Activated CD4-positive, alpha-beta T cell treated with anti-CD3 and anti-CD28 coated beads, Interleukin-2, amount 50 U/mL, for 48 hours (primary cell): ENCODE measurements at regions not wholly inside any gene's neighbourhood (a gene's known extent, or its start where the extent isn't known, plus 50 kb on each side); places are given as distances from the start of the nearest gene placed in this dataset.

Experiments used
- DNase-seq, 2 experiments: peaks; one replicate each; pipeline ENCODE4 v3.0.0-alpha.2; 2020

DNA sequence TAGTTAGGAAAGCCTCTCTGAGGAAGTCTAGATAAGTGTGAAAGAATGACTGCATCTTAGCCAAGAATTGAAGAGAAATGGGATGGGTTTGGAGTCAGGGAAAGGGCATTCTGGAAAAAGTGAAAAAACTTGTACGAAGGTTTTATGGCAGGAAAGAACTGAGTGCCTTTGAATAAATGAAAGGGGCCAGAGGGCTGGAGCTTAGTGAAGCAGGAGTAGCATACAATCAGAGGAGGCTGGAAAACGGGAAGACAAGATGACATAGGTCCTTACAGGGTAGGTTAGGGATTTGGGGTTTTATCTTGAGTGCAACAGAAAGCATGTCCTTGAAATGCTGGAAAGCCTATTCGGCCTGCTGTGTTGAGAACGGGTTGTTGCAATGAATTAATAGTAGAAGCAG is 152.6 kb upstream of the RND3 start:
- DNase-seq: no peak

DNA sequence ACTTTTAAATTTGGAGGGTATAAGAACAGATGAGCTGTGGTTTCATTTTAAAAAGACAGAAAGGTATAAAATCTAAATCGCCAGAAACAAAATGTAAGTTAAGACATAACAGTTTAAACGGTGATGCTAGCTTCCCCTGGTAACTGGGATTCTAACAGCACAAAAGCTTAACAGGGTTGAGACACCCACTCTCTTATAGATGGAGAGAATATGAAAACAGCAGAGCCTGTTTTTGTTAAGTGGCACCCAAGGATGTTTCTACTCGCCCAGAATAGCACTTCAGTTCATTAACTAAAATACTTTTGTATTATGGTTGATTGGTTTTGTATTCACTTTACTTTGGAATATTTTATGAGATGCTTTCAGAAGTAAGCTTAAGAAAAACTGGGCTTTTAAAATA is 151.9 kb upstream of the RND3 start:
- no peak for DNase-seq

DNA sequence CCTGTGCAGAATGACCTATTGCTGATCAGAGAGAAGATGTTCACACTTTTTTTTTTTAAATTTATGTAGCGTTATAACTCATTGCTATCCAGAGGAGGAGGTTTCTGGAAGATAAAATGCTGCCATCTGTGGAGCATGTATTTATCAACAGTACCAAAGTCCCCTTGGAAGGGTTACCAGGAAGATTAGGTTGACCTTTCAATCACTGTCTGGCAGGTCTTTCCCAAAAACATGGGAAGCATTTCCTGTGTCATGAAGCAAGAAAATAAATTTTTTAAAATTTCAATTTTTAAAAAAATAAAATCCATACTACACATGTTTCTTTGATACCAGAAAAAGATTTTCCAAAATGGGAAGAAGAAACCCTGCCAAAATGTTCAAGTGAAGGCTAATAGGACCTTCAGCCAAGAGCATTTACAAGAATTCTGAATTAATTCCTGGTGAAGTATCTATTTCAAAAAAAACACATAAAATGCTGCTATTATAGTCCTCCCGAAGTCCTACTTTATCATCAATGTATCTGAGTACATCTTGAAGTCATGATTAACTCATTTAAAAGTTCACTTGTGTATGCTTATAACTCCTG is 143.9 kb upstream of the RND3 start:
- DNase-seq: no peak

DNA sequence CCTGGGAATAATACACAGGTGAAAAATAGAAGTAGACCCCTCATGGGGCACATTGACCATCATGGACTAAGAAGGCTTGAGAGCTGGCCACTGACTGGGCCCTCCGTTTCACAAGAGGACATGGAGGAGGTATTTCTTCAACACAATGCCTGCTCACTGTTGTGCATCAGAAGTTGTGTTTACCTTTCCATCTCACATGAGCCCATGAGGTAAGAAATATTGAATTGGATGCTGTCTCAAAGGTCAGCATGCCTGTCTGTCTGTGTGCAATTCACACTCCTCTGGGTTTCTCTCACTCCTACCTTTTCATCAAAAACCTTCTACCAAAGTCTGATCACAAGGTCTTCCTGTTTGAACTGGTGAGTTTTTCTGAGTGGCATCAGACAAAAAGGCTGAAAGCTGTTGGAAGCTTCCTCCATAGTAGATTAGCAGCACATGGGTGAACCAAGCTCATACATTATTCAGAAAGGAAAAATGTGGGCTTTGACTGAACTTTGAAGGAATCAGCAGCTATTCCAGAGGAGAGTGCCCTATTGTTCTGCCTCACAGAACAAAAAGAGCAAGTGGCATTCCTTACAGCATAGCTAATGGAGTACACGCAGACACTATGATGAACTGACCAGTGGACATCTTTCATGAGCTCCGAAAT is 143.2 kb upstream of the RND3 start:
- DNase-seq: no peak

DNA sequence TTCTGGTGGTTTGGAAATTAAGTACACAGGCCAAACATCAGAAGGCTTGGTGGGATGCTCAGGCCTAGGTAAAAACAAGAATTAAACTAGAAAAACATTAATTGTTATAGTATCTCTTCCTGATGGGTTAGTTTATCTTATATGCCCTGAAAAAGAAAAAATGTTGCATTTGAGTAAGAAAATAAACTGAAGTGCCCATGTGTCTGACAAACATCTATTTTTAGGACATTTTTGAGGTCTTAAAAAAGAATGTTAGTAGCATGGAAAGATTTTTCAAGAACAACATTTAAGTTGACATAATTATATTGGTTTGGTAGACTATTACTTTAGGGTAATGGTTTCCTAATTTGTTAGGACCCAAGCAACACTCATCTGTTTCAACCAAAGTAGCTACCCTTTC is 140.1 kb upstream of the RND3 start:
- no peak for DNase-seq

DNA sequence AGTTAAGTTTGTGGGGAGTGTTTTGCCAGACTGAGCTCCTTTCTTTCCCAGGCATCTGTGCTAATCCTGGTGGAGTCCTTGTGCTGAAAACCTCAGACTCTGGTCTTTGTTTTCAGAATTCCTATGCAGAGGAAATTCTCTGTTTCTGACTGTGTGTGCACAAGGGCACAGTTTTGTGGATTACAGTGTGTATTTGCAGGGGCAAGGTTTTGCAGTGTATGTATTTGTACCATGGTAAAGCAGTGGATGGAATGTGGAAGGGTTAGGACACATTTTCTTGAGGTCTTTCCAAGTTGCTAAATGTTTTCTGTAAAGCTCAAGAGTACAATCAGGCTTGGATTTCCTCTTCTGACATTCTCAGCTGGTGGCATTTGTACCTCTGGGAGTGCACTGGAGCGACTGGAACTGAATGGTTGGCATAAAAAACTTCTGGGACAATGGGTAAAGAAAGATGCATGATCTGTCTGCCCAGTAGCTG is 139.5 kb upstream of the RND3 start:
- no peak for DNase-seq

DNA sequence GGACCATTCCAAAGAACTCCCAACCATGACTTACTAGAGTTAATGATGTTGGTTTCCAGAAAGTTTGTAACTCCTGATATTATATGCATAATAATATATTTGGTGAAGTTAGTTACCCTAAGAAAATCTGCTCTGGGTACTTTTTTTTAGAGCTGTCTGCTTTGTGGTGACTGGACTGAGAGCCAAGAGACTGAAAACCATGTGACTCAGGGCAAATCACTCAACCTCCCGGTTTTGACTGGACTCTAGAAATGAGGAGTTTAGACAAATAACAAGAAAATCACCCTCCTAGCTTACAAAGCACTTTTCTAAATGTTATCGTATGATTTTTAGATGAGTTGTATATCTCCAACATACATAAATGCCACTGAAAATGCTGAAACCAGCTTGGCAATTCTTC is 138.3 kb upstream of the RND3 start:
- no peak for DNase-seq

DNA sequence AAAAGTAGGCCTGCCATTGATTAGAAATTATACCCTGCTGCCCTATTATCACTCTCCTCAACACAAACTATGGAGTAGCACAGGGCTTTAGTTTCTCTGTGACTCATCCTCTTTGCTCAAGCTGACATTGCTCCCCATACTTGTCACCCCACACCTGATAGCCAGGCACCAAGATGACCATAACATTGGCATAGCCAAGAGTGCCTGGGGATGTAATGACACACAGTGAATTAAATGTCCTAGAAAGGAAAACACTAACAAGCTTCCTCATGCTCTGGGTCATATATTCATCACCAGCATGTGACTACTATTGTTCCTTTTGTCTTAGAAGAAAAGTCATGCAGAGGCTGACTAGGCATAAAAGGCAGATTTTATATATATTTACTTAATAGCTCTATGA is 137.8 kb upstream of the RND3 start:
- DNase-seq: no peak

DNA sequence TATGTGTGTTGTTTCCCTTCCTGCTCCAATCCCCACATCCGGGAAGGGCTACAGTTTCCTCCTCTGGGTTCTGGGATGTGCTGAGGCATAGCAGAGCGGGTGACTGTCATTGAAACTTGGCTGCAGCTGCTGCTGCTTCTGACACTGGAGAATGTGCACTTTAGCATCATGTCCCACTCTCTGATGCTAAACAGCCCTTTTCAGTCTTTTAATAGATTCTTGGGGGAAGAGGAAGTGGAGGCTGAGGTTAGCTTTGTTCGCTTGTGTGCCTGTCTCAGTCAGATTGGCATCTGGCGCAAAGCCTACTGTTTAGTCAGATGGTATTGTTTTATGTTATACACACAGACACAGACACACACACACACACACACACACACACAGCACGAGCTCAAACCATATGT is 136.5 kb upstream of the RND3 start:
- DNase-seq: no peak

DNA sequence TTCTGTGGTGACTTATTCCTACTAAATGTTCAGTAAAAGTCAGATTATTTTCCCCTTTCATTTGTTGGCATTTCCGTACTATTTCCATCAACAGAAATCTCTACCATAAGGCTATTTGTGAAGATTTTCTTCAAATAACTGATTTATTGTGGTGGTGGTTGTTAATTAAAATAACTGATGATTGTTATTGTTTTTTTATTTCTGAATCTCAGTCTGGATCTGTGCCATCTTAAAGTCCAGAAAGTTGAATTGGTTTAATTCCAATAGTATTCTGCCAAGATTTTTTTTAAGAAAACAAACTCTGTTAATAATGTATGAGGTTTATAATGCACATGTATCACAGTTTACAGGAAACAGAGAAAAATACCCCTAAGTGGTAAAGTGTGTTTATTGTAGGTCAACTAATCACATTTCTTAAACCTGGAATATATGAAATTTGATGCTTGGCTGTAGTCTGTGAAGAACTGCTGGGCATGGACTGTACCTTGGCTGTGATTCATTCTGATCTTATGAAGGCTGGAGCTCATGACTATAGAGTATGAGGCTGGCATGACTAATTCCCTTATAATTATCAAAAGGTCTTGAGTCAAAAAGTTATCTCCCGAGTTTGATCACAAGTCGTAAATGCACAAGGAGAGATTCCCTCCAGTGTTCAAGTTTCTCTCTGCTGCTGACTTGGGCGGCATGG is 134.2 kb upstream of the RND3 start:
- no peak for DNase-seq

DNA sequence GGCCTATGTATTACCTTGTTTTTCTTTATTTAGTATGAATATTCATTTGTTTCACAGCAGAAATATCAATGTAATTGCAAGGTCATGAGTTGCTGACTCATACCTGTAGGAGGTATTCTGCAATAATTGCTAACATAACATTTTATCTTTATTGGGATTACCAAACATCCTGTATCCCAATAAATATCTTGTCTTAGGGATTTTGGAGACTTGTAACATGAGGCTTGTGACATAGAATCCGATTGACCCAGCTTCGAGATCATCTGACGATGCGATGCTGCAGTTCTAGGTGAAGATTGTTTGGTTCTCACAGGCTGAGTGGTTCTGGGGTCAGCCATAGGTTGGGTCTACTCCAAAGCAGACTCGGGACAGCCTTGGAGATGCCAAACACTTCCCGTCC is 133.4 kb upstream of the RND3 start:
- DNase-seq: no peak

DNA sequence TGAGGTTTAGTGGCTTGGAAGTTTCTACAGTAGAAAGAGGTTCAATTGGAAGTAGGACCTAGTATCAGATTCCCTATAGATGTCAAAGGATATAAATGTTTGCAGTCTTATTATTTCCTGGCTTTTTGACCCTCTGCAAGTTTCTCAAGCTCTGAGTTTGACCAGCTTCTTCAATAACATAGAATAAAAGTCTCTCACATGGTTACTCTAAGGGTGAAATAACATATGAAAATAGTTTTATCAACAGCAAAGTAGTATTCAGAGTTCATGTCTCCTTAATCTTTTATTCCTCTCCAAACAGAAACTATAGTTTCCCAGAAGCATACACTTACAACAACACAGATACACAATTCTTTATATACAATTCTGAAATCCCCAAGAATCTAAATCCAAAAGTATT is 132.9 kb upstream of the RND3 start:
- DNase-seq: no peak

DNA sequence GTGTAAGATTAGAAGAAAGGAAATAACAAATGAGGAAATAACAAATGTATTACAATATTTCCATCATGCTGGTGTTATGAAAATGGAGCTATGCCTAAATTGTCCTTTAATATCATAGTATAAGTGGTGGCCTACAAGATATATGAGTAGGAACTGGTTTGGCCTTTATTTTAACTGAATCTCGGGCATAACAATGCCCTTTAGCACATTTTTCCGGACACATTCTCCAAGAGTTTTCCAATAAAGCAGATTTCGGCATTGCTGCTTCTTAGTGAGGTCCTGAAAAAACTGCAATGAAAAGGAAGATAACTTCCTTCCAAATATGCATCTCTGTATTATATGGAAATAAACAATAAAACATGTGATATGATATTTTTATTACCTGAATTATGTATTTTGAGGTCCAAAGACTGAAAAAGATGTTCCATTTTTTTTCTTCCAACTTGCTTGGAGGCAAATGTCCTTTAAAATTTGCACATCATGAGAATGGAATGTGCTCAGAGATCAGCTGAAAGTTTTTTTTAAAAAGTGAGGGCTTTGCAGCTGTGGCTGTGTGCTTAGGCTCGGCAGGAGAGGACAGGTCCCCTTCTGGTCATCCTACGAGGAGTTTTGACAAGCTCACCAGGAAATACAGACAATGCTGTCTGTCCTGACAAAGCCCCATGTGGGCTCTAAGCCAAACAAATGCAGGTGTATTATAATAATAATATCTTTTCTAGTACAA is 132.3 kb upstream of the RND3 start:
- DNase-seq: no peak

DNA sequence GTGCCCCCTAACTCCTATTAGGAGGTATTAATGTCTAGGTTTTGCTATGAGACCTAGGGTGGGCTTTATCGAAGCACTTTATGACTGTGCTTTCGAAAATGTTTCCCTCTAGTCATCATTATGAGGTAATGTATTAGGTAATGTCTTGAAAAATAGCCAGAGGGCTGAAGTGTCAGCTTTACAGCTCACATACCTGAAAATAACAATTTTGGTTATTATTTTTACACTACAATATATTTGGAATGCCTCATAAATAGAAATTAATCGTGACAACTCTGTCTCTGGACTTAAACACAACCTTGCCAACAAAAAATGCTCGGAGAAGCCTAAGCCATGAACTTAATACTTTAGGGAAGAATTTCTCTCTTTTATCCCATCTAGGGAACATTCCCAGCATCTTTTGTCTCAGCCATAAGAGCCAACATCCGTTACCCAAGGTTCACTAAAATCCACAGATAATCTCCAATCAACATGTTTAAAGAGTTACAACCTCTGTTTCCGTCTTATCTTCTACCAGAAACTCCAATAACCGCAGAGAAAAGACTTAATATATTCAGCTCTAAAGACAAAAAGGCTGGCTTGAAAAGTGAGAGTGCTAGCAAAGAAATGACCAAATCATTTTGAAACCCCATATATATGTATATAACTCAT is 130.9 kb upstream of the RND3 start:
- DNase-seq: no peak

DNA sequence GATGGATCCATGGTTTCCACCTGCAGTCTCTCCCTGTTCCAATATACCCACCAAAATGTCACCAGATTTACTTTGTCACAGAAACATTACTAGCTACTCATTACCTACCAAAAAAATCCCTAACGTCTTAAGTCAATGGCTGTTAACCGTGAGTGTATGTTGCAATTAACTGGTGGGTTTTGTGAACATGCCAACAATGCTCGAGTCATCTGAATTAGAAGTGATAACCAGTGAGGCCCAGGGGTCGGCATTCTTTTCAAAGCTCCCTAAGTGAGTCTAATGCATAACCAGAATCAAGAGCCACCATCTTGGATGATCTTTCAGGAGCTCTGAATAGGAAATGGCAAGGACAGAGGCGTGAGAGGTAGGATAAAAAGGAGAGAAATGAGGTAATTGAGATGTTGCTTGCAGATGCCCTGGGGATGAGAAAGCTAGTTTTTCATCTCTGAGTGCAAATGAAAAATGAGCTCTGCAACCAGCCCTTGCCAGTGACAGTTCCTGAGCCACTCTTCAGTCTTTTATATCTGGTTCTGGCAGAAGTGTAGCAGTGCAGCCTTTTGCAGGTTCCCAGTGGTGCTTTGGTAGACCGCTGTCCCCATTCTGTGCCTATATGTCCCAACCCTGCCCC is 130.0 kb upstream of the RND3 start:
- DNase-seq: no peak

DNA sequence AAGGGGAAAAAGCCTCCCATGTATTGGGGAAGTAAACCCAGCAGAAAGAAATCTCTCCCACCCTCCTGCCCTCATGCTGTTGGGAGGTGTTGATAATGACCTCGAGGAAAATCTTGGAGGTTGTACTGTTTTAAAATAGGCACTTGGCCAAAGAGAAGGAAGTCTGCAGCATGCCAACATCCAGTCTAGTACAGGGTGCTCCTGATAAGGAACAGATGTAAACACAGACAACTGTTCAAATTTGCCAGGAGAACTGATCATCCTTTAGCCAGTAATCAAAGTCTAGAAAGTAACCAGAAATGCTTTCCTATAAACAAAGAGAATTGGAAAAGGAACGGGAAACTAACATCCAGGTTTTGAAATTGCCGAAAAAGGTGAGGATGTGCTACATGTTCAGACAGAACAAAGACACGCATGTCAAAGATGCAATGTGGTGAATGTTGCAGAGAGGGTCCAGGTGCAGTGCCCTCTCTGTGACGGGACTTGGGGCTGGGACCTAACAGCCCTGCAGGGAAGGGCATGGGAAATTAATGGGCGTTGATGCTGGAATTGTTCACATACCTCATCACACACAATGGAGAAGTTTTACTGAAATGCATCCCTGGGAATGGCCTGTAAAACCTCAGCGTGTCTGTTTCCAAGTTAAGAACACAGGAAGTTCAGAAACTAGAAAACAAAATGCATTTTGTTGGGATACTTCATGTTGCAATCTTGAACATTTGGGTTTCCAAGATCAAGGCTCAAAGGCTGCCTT is 125.7 kb upstream of the RND3 start:
- no peak for DNase-seq

DNA sequence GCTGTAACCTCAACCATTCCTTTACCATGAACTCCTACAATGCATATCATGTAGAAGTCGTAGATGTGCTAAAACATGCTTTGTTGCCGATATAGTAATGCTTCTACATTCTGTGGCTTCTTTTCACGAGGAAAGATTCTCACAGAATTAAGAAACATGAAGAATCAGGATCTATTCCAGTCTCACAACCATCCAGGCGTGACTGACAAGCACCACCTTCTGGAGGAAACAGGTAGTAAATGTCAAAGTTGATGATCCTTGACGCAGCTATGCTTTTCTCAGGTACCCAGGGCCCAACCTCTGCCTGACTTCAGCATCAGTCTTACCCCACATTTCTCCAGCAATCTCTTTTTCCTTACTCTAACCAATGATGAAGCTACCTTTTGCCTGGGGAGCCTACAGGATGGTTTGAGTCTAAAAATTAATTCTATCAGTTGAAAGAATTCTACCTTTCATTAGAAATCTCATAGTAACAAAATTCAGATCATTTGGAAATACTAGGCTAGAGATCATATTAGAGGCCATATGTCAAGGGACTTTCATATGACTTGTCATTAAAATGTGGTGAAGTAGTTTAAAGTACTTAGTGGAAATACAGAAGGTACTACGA is 123.3 kb upstream of the RND3 start:
- DNase-seq: no peak

DNA sequence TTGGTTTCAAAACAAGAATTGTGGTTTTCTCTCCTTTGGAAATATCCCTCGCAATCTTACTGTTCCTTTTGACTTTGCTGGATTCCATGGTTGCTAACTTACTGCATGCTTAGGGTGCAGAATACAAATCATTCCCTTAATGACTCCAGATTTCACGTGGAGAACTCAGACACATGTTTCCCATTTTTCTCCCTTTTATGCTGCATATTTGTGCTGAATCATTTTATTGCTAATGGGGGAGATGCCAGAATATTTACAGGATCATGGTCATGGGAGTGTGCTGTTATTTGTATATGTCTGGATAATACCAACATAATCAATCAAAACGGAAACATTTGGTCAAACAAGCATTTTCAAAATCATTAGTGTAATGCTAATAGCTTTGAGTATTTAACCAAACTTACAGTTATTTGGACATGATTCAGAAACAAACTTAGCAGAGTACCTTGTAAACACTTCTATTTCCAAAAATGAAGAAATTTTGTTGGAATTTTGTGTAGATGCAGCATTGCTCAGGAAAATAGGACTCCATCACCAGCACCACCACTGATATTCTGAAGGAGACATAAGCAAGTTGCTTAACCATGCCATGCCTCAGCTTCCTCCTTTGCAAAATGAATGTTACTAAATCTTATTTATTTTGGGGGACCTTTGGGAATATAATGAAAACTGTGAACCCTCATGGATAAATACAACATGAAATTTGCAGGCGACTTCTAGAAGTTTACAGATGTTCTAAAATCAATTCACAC is 122.5 kb upstream of the RND3 start:
- no peak for DNase-seq

DNA sequence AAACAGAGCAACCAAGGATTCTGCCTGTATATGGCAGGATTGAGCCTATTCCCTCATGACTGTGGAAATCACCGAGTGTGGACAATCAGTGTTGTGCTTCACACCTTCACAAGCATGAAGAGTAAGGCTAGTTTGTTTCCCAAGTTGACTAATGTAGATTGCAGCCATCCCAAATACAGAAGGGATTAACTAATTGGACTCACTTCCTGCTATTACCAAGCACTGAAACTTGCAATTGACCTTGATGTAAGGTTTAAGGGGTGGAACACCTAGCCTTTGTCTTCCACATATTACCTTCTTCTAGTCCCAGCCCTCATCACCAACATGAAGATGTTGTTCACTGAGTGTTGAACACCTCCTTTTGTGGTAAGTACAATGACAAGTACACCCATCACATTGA is 120.9 kb upstream of the RND3 start:
- DNase-seq: no peak

DNA sequence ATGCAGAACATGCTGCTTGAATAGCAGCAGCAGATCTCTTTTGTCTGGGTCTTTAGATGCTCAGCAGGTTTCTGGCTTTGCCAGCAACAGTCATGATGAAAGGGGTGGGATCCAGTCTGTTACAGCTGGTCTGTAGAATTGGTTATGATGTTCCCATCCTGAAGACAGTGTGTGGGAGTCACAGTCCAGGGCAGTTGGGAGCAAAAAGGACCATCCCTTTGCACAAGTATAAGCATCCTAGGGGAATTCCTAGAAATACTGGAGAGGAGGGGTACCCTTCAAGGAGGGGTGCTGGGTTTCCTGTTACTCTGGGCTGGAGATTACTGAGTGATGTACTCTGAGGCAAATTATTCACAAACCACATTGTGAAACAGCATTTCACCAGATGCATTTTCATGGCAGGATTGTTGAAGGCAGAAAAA is 119.9 kb upstream of the RND3 start:
- no peak for DNase-seq
